ENCODE measurements at regions not wholly inside any gene's neighbourhood (a gene's known extent, or its start where the extent isn't known, plus 50 kb on each side); places are given as distances from the start of the nearest gene placed in this dataset.

- Histone ChIP-seq H2BK120ac (ENCODE audit: insufficient read depth, low read length, poor library complexity) (no peak overlapping the region), H3K14ac (ENCODE audit: low read length) (no peak overlapping the region), H4K91ac (ENCODE audit: low read depth, low read length) (no peak overlapping the region), H3K18ac (ENCODE audit: low read length) (no peak overlapping the region), H4K12ac (ENCODE audit: low read depth, low read length) (no peak overlapping the region), H3K4me2 (ENCODE audit: low read length) (no peak overlapping the region), H3K79me1 (ENCODE audit: low read length) (no peaks in the 10 kb centered on the region), H3K27me3 (ENCODE audit: insufficient read depth, low read length) (no peaks in the 10 kb centered on the region), H3K4me3 (ENCODE audit: low read depth, low read length) (no peak overlapping the region), H3K36me3 (ENCODE audit: control insufficient read depth in 1 of 2, insufficient read depth in 2 of 2, low read length in 2 of 2) (no peaks in the 10 kb centered on the region), H2BK5ac (ENCODE audit: low read depth, low read length, poor library complexity) (no peak overlapping the region), H3K4me1 (ENCODE audit: control insufficient read depth in 1 of 2, insufficient read depth in 2 of 2, low read length in 2 of 2) (no peaks in the 10 kb centered on the region), H3K27ac (ENCODE audit: low read depth, low read length) (no peak overlapping the region), H2AK5ac (ENCODE audit: low read length) (no peak overlapping the region), H2AFZ (ENCODE audit: insufficient read depth, low read length, poor library complexity) (no peak overlapping the region), H2BK12ac (ENCODE audit: low read length) (no peak overlapping the region), H3K9me3 (ENCODE audit: insufficient read depth, low read depth, low read length) (no peaks in the 10 kb centered on the region), H3K23ac (ENCODE audit: low read length) (no peak overlapping the region), H3K79me2 (ENCODE audit: control insufficient read depth, insufficient read depth, low read length, poor library complexity) (no peaks in the 10 kb centered on the region), H3K9ac (ENCODE audit: low read length) (no peak overlapping the region), H4K8ac (ENCODE audit: low read depth, low read length) (no peak overlapping the region), H3K4ac (ENCODE audit: low read depth, low read length) (no peak overlapping the region)
- no peak for DNase-seq
- no CpG with 5 or more reads among the region's 2 CpGs for WGBS (ENCODE audit: extremely low coverage, insufficient coverage, insufficient read length)
Measured at GRCh38 chr18:43794363-43794762, 517.1 kb upstream of the SYT4 start.

GRCh38 chr18:43797347-43797746 is 520.1 kb upstream of the SYT4 start:
- Histone ChIP-seq H2BK5ac (ENCODE audit: low read depth, low read length, poor library complexity) (no peak overlapping the region), H2BK120ac (ENCODE audit: insufficient read depth, low read length, poor library complexity) (no peak overlapping the region), H4K91ac (ENCODE audit: low read depth, low read length) (no peak overlapping the region), H4K12ac (ENCODE audit: low read depth, low read length) (no peak overlapping the region), H3K27ac (ENCODE audit: low read depth, low read length) (no peak overlapping the region), H2AFZ (ENCODE audit: insufficient read depth, low read length, poor library complexity) (no peak overlapping the region), H3K4me1 (ENCODE audit: control insufficient read depth in 1 of 2, insufficient read depth in 2 of 2, low read length in 2 of 2) (no peaks in the 10 kb centered on the region), H3K4me2 (ENCODE audit: low read length) (no peak overlapping the region), H3K4me3 (ENCODE audit: low read depth, low read length) (no peak overlapping the region), H3K27me3 (ENCODE audit: insufficient read depth, low read length) (no peaks in the 10 kb centered on the region), H3K9me3 (ENCODE audit: insufficient read depth, low read depth, low read length) (no peaks in the 10 kb centered on the region), H3K79me2 (ENCODE audit: control insufficient read depth, insufficient read depth, low read length, poor library complexity) (no peaks in the 10 kb centered on the region), H2AK5ac (ENCODE audit: low read length) (no peak overlapping the region), H3K4ac (ENCODE audit: low read depth, low read length) (no peak overlapping the region), H2BK12ac (ENCODE audit: low read length) (no peak overlapping the region), H3K36me3 (ENCODE audit: control insufficient read depth in 1 of 2, insufficient read depth in 2 of 2, low read length in 2 of 2) (no peaks in the 10 kb centered on the region), H4K8ac (ENCODE audit: low read depth, low read length) (no peak overlapping the region), H3K14ac (ENCODE audit: low read length) (no peak overlapping the region), H3K79me1 (ENCODE audit: low read length) (no peaks in the 10 kb centered on the region), H3K9ac (ENCODE audit: low read length) (no peak overlapping the region), H3K18ac (ENCODE audit: low read length) (no peak overlapping the region), H3K23ac (ENCODE audit: low read length) (no peak overlapping the region)
- no CpG with 5 or more reads among the region's 1 CpG for WGBS (ENCODE audit: extremely low coverage, insufficient coverage, insufficient read length)
- no peak for DNase-seq

- Histone ChIP-seq H3K4me1 (ENCODE audit: control insufficient read depth in 1 of 2, insufficient read depth in 2 of 2, low read length in 2 of 2) (no peaks in the 10 kb centered on the region), H2BK5ac (ENCODE audit: low read depth, low read length, poor library complexity) (no peak overlapping the region), H2AFZ (ENCODE audit: insufficient read depth, low read length, poor library complexity) (no peak overlapping the region), H3K18ac (ENCODE audit: low read length) (no peak overlapping the region), H2BK120ac (ENCODE audit: insufficient read depth, low read length, poor library complexity) (no peak overlapping the region), H2AK5ac (ENCODE audit: low read length) (no peak overlapping the region), H4K12ac (ENCODE audit: low read depth, low read length) (no peak overlapping the region), H4K8ac (ENCODE audit: low read depth, low read length) (no peak overlapping the region), H3K9ac (ENCODE audit: low read length) (no peak overlapping the region), H3K36me3 (ENCODE audit: control insufficient read depth in 1 of 2, insufficient read depth in 2 of 2, low read length in 2 of 2) (no peaks in the 10 kb centered on the region), H4K91ac (ENCODE audit: low read depth, low read length) (no peak overlapping the region), H3K14ac (ENCODE audit: low read length) (no peak overlapping the region), H3K27me3 (ENCODE audit: insufficient read depth, low read length) (no peaks in the 10 kb centered on the region), H3K4me2 (ENCODE audit: low read length) (no peak overlapping the region), H3K79me1 (ENCODE audit: low read length) (no peaks in the 10 kb centered on the region), H3K27ac (ENCODE audit: low read depth, low read length) (no peak overlapping the region), H3K4me3 (ENCODE audit: low read depth, low read length) (no peak overlapping the region), H3K9me3 (ENCODE audit: insufficient read depth, low read depth, low read length) (no peaks in the 10 kb centered on the region), H3K79me2 (ENCODE audit: control insufficient read depth, insufficient read depth, low read length, poor library complexity) (no peaks in the 10 kb centered on the region), H2BK12ac (ENCODE audit: low read length) (no peak overlapping the region), H3K23ac (ENCODE audit: low read length) (no peak overlapping the region), H3K4ac (ENCODE audit: low read depth, low read length) (no peak overlapping the region)
- WGBS (ENCODE audit: extremely low coverage, insufficient coverage, insufficient read length) = no CpG with 5 or more reads among the region's 4 CpGs
- no peak for DNase-seq
Measured at GRCh38 chr18:43800584-43800983, 523.3 kb upstream of the SYT4 start.

- no peaks in the 10 kb centered on the region for H3K79me2 ChIP-seq (ENCODE audit: control insufficient read depth, insufficient read depth, low read length, poor library complexity)
- no peak overlapping the region for H3K18ac ChIP-seq (ENCODE audit: low read length)
- H3K4me2 ChIP-seq (ENCODE audit: low read length) = no peak overlapping the region
- no peak overlapping the region for H2BK5ac ChIP-seq (ENCODE audit: low read depth, low read length, poor library complexity)
- H3K14ac ChIP-seq (ENCODE audit: low read length) = no peak overlapping the region
- H4K8ac ChIP-seq (ENCODE audit: low read depth, low read length) = no peak overlapping the region
- H3K4me1 ChIP-seq (ENCODE audit: control insufficient read depth in 1 of 2, insufficient read depth in 2 of 2, low read length in 2 of 2) = no peaks in the 10 kb centered on the region
- no peak overlapping the region for H4K91ac ChIP-seq (ENCODE audit: low read depth, low read length)
- H3K4ac ChIP-seq (ENCODE audit: low read depth, low read length) = no peak overlapping the region
- H3K4me3 ChIP-seq (ENCODE audit: low read depth, low read length) = no peak overlapping the region
- no peak overlapping the region for H2AFZ ChIP-seq (ENCODE audit: insufficient read depth, low read length, poor library complexity)
- no peak overlapping the region for H2BK12ac ChIP-seq (ENCODE audit: low read length)
- no CpG with 5 or more reads among the region's 5 CpGs for WGBS (ENCODE audit: extremely low coverage, insufficient coverage, insufficient read length)
- H2AK5ac ChIP-seq (ENCODE audit: low read length) = no peak overlapping the region
- H3K23ac ChIP-seq (ENCODE audit: low read length) = peak overlapping the region; percentile 81
- no peak overlapping the region for H2BK120ac ChIP-seq (ENCODE audit: insufficient read depth, low read length, poor library complexity)
- H3K79me1 ChIP-seq (ENCODE audit: low read length) = no peaks in the 10 kb centered on the region
- no peak overlapping the region for H3K27ac ChIP-seq (ENCODE audit: low read depth, low read length)
- H3K9ac ChIP-seq (ENCODE audit: low read length) = no peak overlapping the region
- no peak overlapping the region for H4K12ac ChIP-seq (ENCODE audit: low read depth, low read length)
- DNase-seq = no peak
- no peaks in the 10 kb centered on the region for H3K27me3 ChIP-seq (ENCODE audit: insufficient read depth, low read length)
- H3K36me3 ChIP-seq (ENCODE audit: control insufficient read depth in 1 of 2, insufficient read depth in 2 of 2, low read length in 2 of 2) = no peaks in the 10 kb centered on the region
- no peaks in the 10 kb centered on the region for H3K9me3 ChIP-seq (ENCODE audit: insufficient read depth, low read depth, low read length)
Measured at GRCh38 chr18:43805646-43806194, 528.4 kb upstream of the SYT4 start.

Data from trophoblast cell (in vitro differentiated cells and primary cell).